ENCODE measurements at regions not wholly inside any gene's neighbourhood (a gene's known extent, or its start where the extent isn't known, plus 50 kb on each side); places are given as distances from the start of the nearest gene placed in this dataset.

- no peak overlapping the region for H3K4me3 ChIP-seq (replicated peaks in 1 of 3; ENCODE audit: low read depth in 2 of 3, low read length in 3 of 3)
- H3K4me2 ChIP-seq (replicated peaks; ENCODE audit: extremely low read depth, low read length, poor library complexity, severe bottlenecking), result no peak overlapping the region
- TF ChIP-seq CTCF (IDR thresholded peaks at IDR 0.05), result no peak
- H3K27me3 Mint-ChIP-seq (ENCODE audit: low read depth in 3 of 3), result peaks cover 0 to 2% (median 2%) of the 10 kb centered on the region in 3 donors
- H3K9ac ChIP-seq (ENCODE audit: insufficient read depth, low read length, poor library complexity, severe bottlenecking), result no peak overlapping the region
- H4K20me1 ChIP-seq (ENCODE audit: insufficient read depth, low read length), result no peaks in the 10 kb centered on the region
- peak overlapping the region in 2 of 7 donors; percentile 13 to 46 for H3K27ac Mint-ChIP-seq
- H3K4me1 Mint-ChIP-seq, result peaks cover 34% of the 10 kb centered on the region
- H3K4me3 Mint-ChIP-seq, result no peak overlapping the region
- no peaks in the 10 kb centered on the region for H3K79me2 ChIP-seq (ENCODE audit: insufficient read depth, low read length)
- intact Hi-C loops (cut with micrococcal nuclease), result loop anchor here in 1 of 2 donors (5.0 to 10.0 kb wide), 3 partner anchors 50 to 190 kb away; partner anchors contain the start of gene NR4A3
- H3K36me3 ChIP-seq (replicated peaks in 1 of 2; ENCODE audit: control insufficient read depth in 1 of 2, insufficient read depth in 2 of 2, low read length in 2 of 2), result no peaks in the 10 kb centered on the region
- H3K36me3 Mint-ChIP-seq, result no peaks in the 10 kb centered on the region
- no CpG with 5 or more reads among the region's 1 CpG for WGBS (ENCODE audit: insufficient coverage)
- no peaks in the 10 kb centered on the region for H3K27me3 ChIP-seq (ENCODE audit: control insufficient read depth in 2 of 2, insufficient read depth in 2 of 2, low read length in 2 of 2)
- DNase-seq, result no peak
- H3K9me3 Mint-ChIP-seq, result no peaks in the 10 kb centered on the region
- H2AFZ ChIP-seq (ENCODE audit: insufficient read depth, low read depth, low read length, poor library complexity, severe bottlenecking), result no peak overlapping the region
- no peak overlapping the region for H3K27ac ChIP-seq (ENCODE audit: low read depth in 1 of 2, low read length in 2 of 2)
- peaks cover 22 to 35% of the 10 kb centered on the region in 2 donors for H3K4me1 ChIP-seq (ENCODE audit: control insufficient read depth in 1 of 2, insufficient read depth in 2 of 2, low read length in 2 of 2)
- no peaks in the 10 kb centered on the region for H3K9me3 ChIP-seq (replicated peaks in 1 of 2; ENCODE audit: control insufficient read depth in 1 of 2, insufficient read depth in 1 of 2, low read length in 2 of 2)
These were observed 189.2 kb upstream of the NR4A3 start for GRCh38 chr9:99632349-99633038.

GRCh38 chr9:99633265-99633664 lies 188.4 kb upstream of the NR4A3 start:
- no peaks in the 10 kb centered on the region for H3K36me3 ChIP-seq (replicated peaks in 1 of 2; ENCODE audit: control insufficient read depth in 1 of 2, insufficient read depth in 2 of 2, low read length in 2 of 2)
- H3K4me1 Mint-ChIP-seq, result peaks cover 36% of the 10 kb centered on the region
- no peak for TF ChIP-seq CTCF (IDR thresholded peaks at IDR 0.05)
- peak; percentile 36 to 65 (median 52) for DNase-seq
- peaks cover 24 to 37% of the 10 kb centered on the region in 2 donors for H3K4me1 ChIP-seq (ENCODE audit: control insufficient read depth in 1 of 2, insufficient read depth in 2 of 2, low read length in 2 of 2)
- peaks cover 0 to 2% (median 2%) of the 10 kb centered on the region in 3 donors for H3K27me3 Mint-ChIP-seq (ENCODE audit: low read depth in 3 of 3)
- no peaks in the 10 kb centered on the region for H3K36me3 Mint-ChIP-seq
- no peak overlapping the region for H3K4me3 ChIP-seq (replicated peaks in 1 of 3; ENCODE audit: low read depth in 2 of 3, low read length in 3 of 3)
- H3K4me3 Mint-ChIP-seq, result no peak overlapping the region
- intact Hi-C loops (cut with micrococcal nuclease), result loop anchor here in 1 of 2 donors (5.0 to 10.0 kb wide), 3 partner anchors 51 to 189 kb away; partner anchors contain the start of gene NR4A3
- no peak overlapping the region for H3K4me2 ChIP-seq (replicated peaks; ENCODE audit: extremely low read depth, low read length, poor library complexity, severe bottlenecking)
- H2AFZ ChIP-seq (ENCODE audit: insufficient read depth, low read depth, low read length, poor library complexity, severe bottlenecking), result no peak overlapping the region
- H3K27ac ChIP-seq (ENCODE audit: low read depth in 1 of 2, low read length in 2 of 2), result peak overlapping the region in 1 of 2 donors; percentile 61
- no peaks in the 10 kb centered on the region for H3K79me2 ChIP-seq (ENCODE audit: insufficient read depth, low read length)
- peak overlapping the region; percentile 31 to 90 (median 72) for H3K27ac Mint-ChIP-seq
- H3K9ac ChIP-seq (ENCODE audit: insufficient read depth, low read length, poor library complexity, severe bottlenecking), result no peak overlapping the region
- H3K27me3 ChIP-seq (ENCODE audit: control insufficient read depth in 2 of 2, insufficient read depth in 2 of 2, low read length in 2 of 2), result no peaks in the 10 kb centered on the region
- no peaks in the 10 kb centered on the region for H4K20me1 ChIP-seq (ENCODE audit: insufficient read depth, low read length)
- H3K9me3 ChIP-seq (replicated peaks in 1 of 2; ENCODE audit: control insufficient read depth in 1 of 2, insufficient read depth in 1 of 2, low read length in 2 of 2), result no peaks in the 10 kb centered on the region
- no peaks in the 10 kb centered on the region for H3K9me3 Mint-ChIP-seq

Measured in CD14-positive monocyte (primary cell).